ENCODE measurements at regions not wholly inside any gene's neighbourhood (a gene's known extent, or its start where the extent isn't known, plus 50 kb on each side); places are given as distances from the start of the nearest gene placed in this dataset.

DNA sequence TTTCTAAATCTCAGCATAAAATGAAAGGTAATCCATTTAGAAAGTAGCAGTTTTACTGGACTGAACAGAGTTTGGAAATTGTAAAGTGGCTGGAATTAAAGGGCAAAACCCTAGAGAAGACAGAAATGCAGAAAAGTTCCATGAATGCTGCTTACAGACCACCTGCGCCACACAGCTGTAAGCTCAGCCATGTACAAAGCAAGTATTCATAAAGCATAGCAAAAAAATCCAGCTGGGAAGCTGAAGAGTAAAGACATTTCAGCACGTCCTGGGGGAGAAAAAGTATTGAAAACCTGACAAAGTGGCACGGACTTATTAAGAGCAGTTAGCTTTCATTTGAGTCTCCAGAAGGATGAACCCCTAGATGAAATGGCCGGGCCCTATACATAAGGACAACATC lies 220.1 kb upstream of the CNTN5 start:
- POLR2A ChIA-PET: no interaction called here

DNA sequence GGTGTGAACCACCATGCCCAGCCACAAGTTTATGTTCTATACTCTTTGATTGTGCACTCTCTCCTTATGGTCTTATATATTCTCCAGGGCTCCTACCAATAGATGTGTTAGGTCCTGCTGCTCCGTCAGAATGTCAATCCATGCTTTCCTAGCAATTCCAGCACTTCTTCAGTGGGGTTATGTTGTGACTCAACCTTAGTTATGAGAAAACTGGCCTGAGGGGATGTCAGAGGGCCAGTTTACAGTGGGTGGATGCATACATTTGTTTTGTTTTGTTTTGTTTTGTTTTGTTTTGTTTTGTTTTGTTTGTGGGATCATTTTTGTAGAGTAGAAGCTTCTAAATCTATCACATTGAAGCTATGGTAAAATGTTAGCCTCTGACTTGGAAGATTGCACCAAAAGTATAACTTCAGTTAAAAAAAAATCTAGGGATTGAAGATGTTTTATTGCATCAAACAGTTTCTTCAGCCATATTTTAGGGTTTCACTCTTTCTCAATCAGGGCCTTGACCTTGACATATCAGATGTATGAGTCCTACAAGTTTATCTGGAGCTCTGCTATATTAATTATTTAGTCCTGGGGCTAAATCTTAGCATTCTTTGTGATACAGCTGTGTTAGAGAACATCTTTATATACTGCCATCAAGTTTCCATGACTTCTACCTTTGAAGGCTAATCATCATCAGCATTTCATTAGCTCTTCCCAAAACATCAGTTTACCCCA lies 191.6 kb upstream of the CNTN5 start:
- H3K36me3 ChIP-seq (ENCODE audit: control insufficient read depth in 4 of 4, insufficient read depth in 4 of 4, low read length in 3 of 4): no peaks in the 10 kb centered on the region
- H3K4me1 ChIP-seq (ENCODE audit: control extremely low read depth in 1 of 4, control insufficient read depth in 4 of 4, insufficient read depth in 4 of 4, low read length in 3 of 4): no peaks in the 10 kb centered on the region
- H3K27me3 ChIP-seq (replicated peaks in 2 of 5; ENCODE audit: control insufficient read depth in 4 of 5, insufficient read depth in 5 of 5, low read length in 4 of 5): no peaks in the 10 kb centered on the region
- H3K9me3 ChIP-seq (ENCODE audit: control extremely low read depth in 1 of 5, control insufficient read depth in 4 of 5, insufficient read depth in 2 of 5, low read depth in 1 of 5, low read length in 4 of 5): peaks cover 0 to 2% (median 0%) of the 10 kb centered on the region in 5 experiments
- POLR2A ChIA-PET: no interaction called here
- WGBS (ENCODE audit: insufficient coverage): no CpG with 5 or more reads among the region's 1 CpG
- CTCF ChIA-PET: no interaction called here
- no peak overlapping the region for H3K4me3 ChIP-seq (ENCODE audit: control insufficient read depth in 1 of 7, extremely low read depth in 1 of 7, insufficient read depth in 4 of 7, low read depth in 2 of 7, low read length in 6 of 7)
- DNase-seq: no peak
- no peak overlapping the region for H3K27ac ChIP-seq (ENCODE audit: insufficient read depth in 1 of 2, low read depth in 1 of 2, low read length in 2 of 2, poor library complexity in 1 of 2, severe bottlenecking in 2 of 2)

More for the DNA sequence above, 220.1 kb upstream of the CNTN5 start:
- WGBS (ENCODE audit: insufficient coverage): 89% methylated on average over 4 of the region's 4 CpGs
- Histone ChIP-seq H3K4me1 (ENCODE audit: control extremely low read depth in 1 of 4, control insufficient read depth in 4 of 4, insufficient read depth in 4 of 4, low read length in 3 of 4) (no peaks in the 10 kb centered on the region), H3K27ac (ENCODE audit: insufficient read depth in 1 of 2, low read depth in 1 of 2, low read length in 2 of 2, poor library complexity in 1 of 2, severe bottlenecking in 2 of 2) (no peak overlapping the region), H3K4me3 (ENCODE audit: control insufficient read depth in 1 of 7, extremely low read depth in 1 of 7, insufficient read depth in 4 of 7, low read depth in 2 of 7, low read length in 6 of 7) (no peak overlapping the region), H3K9me3 (ENCODE audit: control extremely low read depth in 1 of 5, control insufficient read depth in 4 of 5, insufficient read depth in 2 of 5, low read depth in 1 of 5, low read length in 4 of 5) (peaks cover 0 to 3% (median 0%) of the 10 kb centered on the region in 5 experiments), H3K27me3 (replicated peaks in 2 of 5; ENCODE audit: control insufficient read depth in 4 of 5, insufficient read depth in 5 of 5, low read length in 4 of 5) (no peaks in the 10 kb centered on the region), H3K36me3 (ENCODE audit: control insufficient read depth in 4 of 4, insufficient read depth in 4 of 4, low read length in 3 of 4) (no peaks in the 10 kb centered on the region)
- DNase-seq: no peak
- CTCF ChIA-PET: no interaction called here

DNA sequence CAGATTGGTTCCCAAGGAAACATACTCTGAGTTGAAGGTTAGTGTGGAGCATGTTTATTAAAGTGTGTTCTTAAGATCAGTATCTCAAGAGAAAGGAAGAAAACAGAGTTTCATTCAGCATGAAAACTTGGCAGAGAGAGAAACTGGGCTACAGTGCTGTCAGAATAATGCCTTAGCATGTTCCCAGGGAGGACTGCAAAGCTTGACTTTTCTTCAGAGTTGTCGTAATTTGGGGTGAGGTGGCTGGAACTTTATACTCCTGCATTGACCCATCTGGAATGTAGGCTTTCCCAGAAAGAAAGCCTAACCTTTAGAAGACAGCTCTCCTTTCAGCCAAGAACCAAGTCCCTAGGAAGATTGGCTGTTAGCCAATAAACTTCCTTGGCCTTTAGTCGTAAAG lies 190.8 kb upstream of the CNTN5 start:
- H3K27me3 ChIP-seq (replicated peaks in 2 of 5; ENCODE audit: control insufficient read depth in 4 of 5, insufficient read depth in 5 of 5, low read length in 4 of 5): no peaks in the 10 kb centered on the region
- CTCF ChIA-PET: no interaction called here
- H3K9me3 ChIP-seq (ENCODE audit: control extremely low read depth in 1 of 5, control insufficient read depth in 4 of 5, insufficient read depth in 2 of 5, low read depth in 1 of 5, low read length in 4 of 5): peaks cover 0 to 2% (median 0%) of the 10 kb centered on the region in 5 experiments
- H3K27ac ChIP-seq (ENCODE audit: insufficient read depth in 1 of 2, low read depth in 1 of 2, low read length in 2 of 2, poor library complexity in 1 of 2, severe bottlenecking in 2 of 2): no peak overlapping the region
- no peak for DNase-seq
- POLR2A ChIA-PET: no interaction called here
- WGBS (ENCODE audit: insufficient coverage): 100% methylated on average over 2 of the region's 2 CpGs
- no peak overlapping the region for H3K4me3 ChIP-seq (ENCODE audit: control insufficient read depth in 1 of 7, extremely low read depth in 1 of 7, insufficient read depth in 4 of 7, low read depth in 2 of 7, low read length in 6 of 7)
- no peaks in the 10 kb centered on the region for H3K4me1 ChIP-seq (ENCODE audit: control extremely low read depth in 1 of 4, control insufficient read depth in 4 of 4, insufficient read depth in 4 of 4, low read length in 3 of 4)
- no peaks in the 10 kb centered on the region for H3K36me3 ChIP-seq (ENCODE audit: control insufficient read depth in 4 of 4, insufficient read depth in 4 of 4, low read length in 3 of 4)

DNA sequence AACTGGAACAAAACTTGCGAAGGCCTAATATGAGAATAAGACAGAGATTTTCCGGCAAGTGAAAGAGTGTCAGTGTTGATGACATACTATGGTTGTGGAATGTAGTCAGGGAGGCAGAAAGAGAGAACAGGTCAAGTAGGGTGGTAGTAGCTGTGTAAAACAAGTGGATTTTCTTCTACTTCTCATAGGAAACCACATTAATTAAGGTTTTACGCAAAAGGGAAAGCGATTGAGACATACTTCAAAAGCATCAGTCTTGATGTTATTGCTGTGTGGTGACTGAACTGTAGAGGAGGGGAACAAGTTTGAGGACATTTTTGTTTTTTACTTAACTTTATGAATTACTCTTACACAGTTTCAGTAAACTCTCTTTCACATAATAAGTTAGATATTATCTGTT lies 186.0 kb upstream of the CNTN5 start:
- no peaks in the 10 kb centered on the region for H3K4me1 ChIP-seq (ENCODE audit: control extremely low read depth in 1 of 4, control insufficient read depth in 4 of 4, insufficient read depth in 4 of 4, low read length in 3 of 4)
- no peak for DNase-seq
- H3K9me3 ChIP-seq (ENCODE audit: control extremely low read depth in 1 of 5, control insufficient read depth in 4 of 5, insufficient read depth in 2 of 5, low read depth in 1 of 5, low read length in 4 of 5): no peaks in the 10 kb centered on the region
- POLR2A ChIA-PET: no interaction called here
- CTCF ChIA-PET: no interaction called here
- no peak overlapping the region for H3K27ac ChIP-seq (ENCODE audit: insufficient read depth in 1 of 2, low read depth in 1 of 2, low read length in 2 of 2, poor library complexity in 1 of 2, severe bottlenecking in 2 of 2)
- 84% methylated on average over 2 of the region's 4 CpGs for WGBS (ENCODE audit: insufficient coverage)
- no peaks in the 10 kb centered on the region for H3K27me3 ChIP-seq (replicated peaks in 2 of 5; ENCODE audit: control insufficient read depth in 4 of 5, insufficient read depth in 5 of 5, low read length in 4 of 5)
- no peak overlapping the region for H3K4me3 ChIP-seq (ENCODE audit: control insufficient read depth in 1 of 7, extremely low read depth in 1 of 7, insufficient read depth in 4 of 7, low read depth in 2 of 7, low read length in 6 of 7)
- H3K36me3 ChIP-seq (ENCODE audit: control insufficient read depth in 4 of 4, insufficient read depth in 4 of 4, low read length in 3 of 4): no peaks in the 10 kb centered on the region

DNA sequence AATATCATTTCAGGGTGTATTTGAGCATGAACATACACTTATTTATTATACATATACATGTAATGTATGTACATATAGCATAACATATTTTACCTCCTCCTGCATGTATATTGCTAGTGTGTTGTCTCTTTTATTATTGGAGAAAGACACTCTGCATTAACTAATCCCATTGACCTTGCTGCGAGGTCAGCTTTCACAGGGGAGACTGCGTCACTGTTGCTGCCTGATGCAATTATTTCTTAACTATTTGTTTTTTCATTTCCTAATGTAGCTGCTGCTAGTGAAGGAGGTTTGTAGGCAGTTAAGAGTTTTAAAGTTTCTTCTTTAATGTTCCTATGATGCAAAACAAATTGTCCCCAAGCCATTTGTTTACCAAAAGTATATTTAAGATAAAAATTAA lies 185.4 kb upstream of the CNTN5 start:
- no peak for DNase-seq
- no CpG with 5 or more reads among the region's 2 CpGs for WGBS (ENCODE audit: insufficient coverage)
- no peaks in the 10 kb centered on the region for H3K4me1 ChIP-seq (ENCODE audit: control extremely low read depth in 1 of 4, control insufficient read depth in 4 of 4, insufficient read depth in 4 of 4, low read length in 3 of 4)
- CTCF ChIA-PET: no interaction called here
- no peak overlapping the region for H3K27ac ChIP-seq (ENCODE audit: insufficient read depth in 1 of 2, low read depth in 1 of 2, low read length in 2 of 2, poor library complexity in 1 of 2, severe bottlenecking in 2 of 2)
- no peak overlapping the region for H3K4me3 ChIP-seq (ENCODE audit: control insufficient read depth in 1 of 7, extremely low read depth in 1 of 7, insufficient read depth in 4 of 7, low read depth in 2 of 7, low read length in 6 of 7)
- no peaks in the 10 kb centered on the region for H3K36me3 ChIP-seq (ENCODE audit: control insufficient read depth in 4 of 4, insufficient read depth in 4 of 4, low read length in 3 of 4)
- POLR2A ChIA-PET: no interaction called here
- H3K9me3 ChIP-seq (ENCODE audit: control extremely low read depth in 1 of 5, control insufficient read depth in 4 of 5, insufficient read depth in 2 of 5, low read depth in 1 of 5, low read length in 4 of 5): peaks cover 0 to 1% (median 0%) of the 10 kb centered on the region in 5 experiments
- no peaks in the 10 kb centered on the region for H3K27me3 ChIP-seq (replicated peaks in 2 of 5; ENCODE audit: control insufficient read depth in 4 of 5, insufficient read depth in 5 of 5, low read length in 4 of 5)

DNA sequence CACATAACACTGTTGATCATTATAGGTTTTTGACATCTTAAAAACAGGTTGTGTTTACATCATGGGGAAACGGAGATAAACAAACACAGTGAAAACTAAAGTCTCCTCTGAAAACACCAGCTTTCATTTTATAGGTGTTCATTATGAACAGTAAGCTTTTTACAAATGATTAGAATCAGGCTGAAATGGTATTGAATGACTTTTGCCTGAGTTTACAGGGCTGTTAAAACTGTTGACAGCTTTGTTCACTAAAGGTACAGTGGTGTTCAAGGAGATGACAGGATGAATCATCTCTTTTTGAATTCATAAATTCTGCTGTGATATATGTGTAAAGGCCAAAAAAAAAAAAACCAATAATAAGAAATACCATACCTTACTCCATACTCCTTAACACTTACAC lies 184.6 kb upstream of the CNTN5 start:
- no peaks in the 10 kb centered on the region for H3K4me1 ChIP-seq (ENCODE audit: control extremely low read depth in 1 of 4, control insufficient read depth in 4 of 4, insufficient read depth in 4 of 4, low read length in 3 of 4)
- POLR2A ChIA-PET: no interaction called here
- H3K9me3 ChIP-seq (ENCODE audit: control extremely low read depth in 1 of 5, control insufficient read depth in 4 of 5, insufficient read depth in 2 of 5, low read depth in 1 of 5, low read length in 4 of 5): peaks cover 0 to 1% (median 0%) of the 10 kb centered on the region in 5 experiments

DNA sequence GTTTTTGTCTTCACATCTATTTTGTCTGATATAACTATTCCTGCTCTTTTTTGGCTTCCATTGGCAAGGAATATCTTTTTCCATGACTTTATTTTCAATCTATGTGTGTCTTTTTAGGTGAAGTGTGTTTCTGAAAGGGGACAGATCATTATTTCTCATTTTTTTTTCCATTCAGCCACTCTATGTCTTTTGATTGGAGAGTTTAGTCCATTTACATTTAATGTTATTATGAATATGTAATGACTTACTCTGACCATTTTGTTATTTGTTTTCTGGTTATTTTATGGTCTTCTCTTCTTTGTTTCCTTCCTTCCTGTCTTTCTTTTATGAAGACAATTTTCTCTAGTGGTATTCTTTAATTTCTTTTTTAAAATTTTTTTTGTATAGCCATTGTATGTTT lies 178.6 kb upstream of the CNTN5 start:
- DNase-seq: no peak
- Histone ChIP-seq H3K27ac (ENCODE audit: insufficient read depth in 1 of 2, low read depth in 1 of 2, low read length in 2 of 2, poor library complexity in 1 of 2, severe bottlenecking in 2 of 2) (no peak overlapping the region), H3K4me3 (ENCODE audit: control insufficient read depth in 1 of 7, extremely low read depth in 1 of 7, insufficient read depth in 4 of 7, low read depth in 2 of 7, low read length in 6 of 7) (no peak overlapping the region), H3K36me3 (ENCODE audit: control insufficient read depth in 4 of 4, insufficient read depth in 4 of 4, low read length in 3 of 4) (no peaks in the 10 kb centered on the region), H3K9me3 (ENCODE audit: control extremely low read depth in 1 of 5, control insufficient read depth in 4 of 5, insufficient read depth in 2 of 5, low read depth in 1 of 5, low read length in 4 of 5) (peaks cover 0 to 2% (median 1%) of the 10 kb centered on the region in 5 experiments), H3K27me3 (replicated peaks in 2 of 5; ENCODE audit: control insufficient read depth in 4 of 5, insufficient read depth in 5 of 5, low read length in 4 of 5) (no peaks in the 10 kb centered on the region), H3K4me1 (ENCODE audit: control extremely low read depth in 1 of 4, control insufficient read depth in 4 of 4, insufficient read depth in 4 of 4, low read length in 3 of 4) (no peaks in the 10 kb centered on the region)
- POLR2A ChIA-PET: interaction anchor here (0.7 kb wide), 1 partner anchor 845 kb away, joined by 4 read pairs; no protein-coding TSS in a partner anchor
- CTCF ChIA-PET: no interaction called here

More for the DNA sequence above, 184.6 kb upstream of the CNTN5 start:
- WGBS (ENCODE audit: insufficient coverage): no CpG with 5 or more reads among the region's 1 CpG
- Histone ChIP-seq H3K27ac (ENCODE audit: insufficient read depth in 1 of 2, low read depth in 1 of 2, low read length in 2 of 2, poor library complexity in 1 of 2, severe bottlenecking in 2 of 2) (no peak overlapping the region), H3K36me3 (ENCODE audit: control insufficient read depth in 4 of 4, insufficient read depth in 4 of 4, low read length in 3 of 4) (no peaks in the 10 kb centered on the region), H3K4me3 (ENCODE audit: control insufficient read depth in 1 of 7, extremely low read depth in 1 of 7, insufficient read depth in 4 of 7, low read depth in 2 of 7, low read length in 6 of 7) (no peak overlapping the region), H3K27me3 (replicated peaks in 2 of 5; ENCODE audit: control insufficient read depth in 4 of 5, insufficient read depth in 5 of 5, low read length in 4 of 5) (no peaks in the 10 kb centered on the region)
- no peak for DNase-seq
- CTCF ChIA-PET: no interaction called here

Data from common myeloid progenitor, CD34-positive (primary cell).